Fibroblast of lung (primary cell): ENCODE measurements at regions not wholly inside any gene's neighbourhood (a gene's known extent, or its start where the extent isn't known, plus 50 kb on each side); places are given as distances from the start of the nearest gene placed in this dataset.

ENCODE experiments used
- EZH2 ChIP-seq: IDR thresholded peaks from 2 replicates; pipeline ENCODE4 v1.5.1; 2012; ENCODE audit warnings: low read length, control low read depth, mild to moderate bottlenecking; ENCODE audit errors: missing control alignments
- TF ChIP-seq, protein P1 (sequence below), 2 donors: IDR thresholded peaks in 1 of 2; conservative IDR thresholded peaks in 1 of 2; 1 replicate in 1 of 2; 2 replicates in 1 of 2; pipeline ENCODE4 v1.5.1; 2011 to 2012; ENCODE audit warnings: low read length in 2 of 2, control low read depth in 1 of 2, inconsistent platforms in 1 of 2, low read depth in 1 of 2, mild to moderate bottlenecking in 1 of 2

DNA sequence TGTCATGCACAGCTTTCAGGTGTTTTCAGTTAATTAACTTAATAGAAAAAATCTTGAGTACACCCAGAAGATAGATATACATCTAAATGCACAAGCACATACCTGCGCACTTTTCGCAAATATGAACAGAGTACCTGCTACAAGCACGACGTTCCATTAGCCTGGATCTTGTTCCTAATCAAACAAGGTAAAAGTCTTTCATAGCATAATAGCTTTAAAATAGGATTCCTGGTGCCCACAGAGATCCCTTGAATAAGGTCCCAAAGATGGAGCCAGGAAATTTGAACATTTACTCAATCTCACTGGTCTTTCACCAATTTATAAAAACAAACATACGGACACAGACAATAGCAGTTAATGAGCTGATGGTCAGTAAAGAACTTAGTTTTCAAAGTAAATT, 689.8 kb upstream of the CHORDC1 start:
- TF ChIP-seq, protein P1, sequence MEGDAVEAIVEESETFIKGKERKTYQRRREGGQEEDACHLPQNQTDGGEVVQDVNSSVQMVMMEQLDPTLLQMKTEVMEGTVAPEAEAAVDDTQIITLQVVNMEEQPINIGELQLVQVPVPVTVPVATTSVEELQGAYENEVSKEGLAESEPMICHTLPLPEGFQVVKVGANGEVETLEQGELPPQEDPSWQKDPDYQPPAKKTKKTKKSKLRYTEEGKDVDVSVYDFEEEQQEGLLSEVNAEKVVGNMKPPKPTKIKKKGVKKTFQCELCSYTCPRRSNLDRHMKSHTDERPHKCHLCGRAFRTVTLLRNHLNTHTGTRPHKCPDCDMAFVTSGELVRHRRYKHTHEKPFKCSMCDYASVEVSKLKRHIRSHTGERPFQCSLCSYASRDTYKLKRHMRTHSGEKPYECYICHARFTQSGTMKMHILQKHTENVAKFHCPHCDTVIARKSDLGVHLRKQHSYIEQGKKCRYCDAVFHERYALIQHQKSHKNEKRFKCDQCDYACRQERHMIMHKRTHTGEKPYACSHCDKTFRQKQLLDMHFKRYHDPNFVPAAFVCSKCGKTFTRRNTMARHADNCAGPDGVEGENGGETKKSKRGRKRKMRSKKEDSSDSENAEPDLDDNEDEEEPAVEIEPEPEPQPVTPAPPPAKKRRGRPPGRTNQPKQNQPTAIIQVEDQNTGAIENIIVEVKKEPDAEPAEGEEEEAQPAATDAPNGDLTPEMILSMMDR (conservative IDR thresholded peaks at IDR 0.05 in 1 of 2, IDR thresholded peaks at IDR 0.05 in 1 of 2; ENCODE audit: low read depth in 1 of 2, low read length in 2 of 2), result no peak
- TF ChIP-seq EZH2, result no peak
